Loucy (cell line): ENCODE measurements at regions not wholly inside any gene's neighbourhood (a gene's known extent, or its start where the extent isn't known, plus 50 kb on each side); places are given as distances from the start of the nearest gene placed in this dataset.

Experiments
- H2AFZ ChIP-seq: fragments of 200-600 bp; sonication (generic); 2 replicates; pipeline ENCODE4 v1.6.0; 2016; ENCODE audit warnings: antibody characterized with exemption, mild to moderate bottlenecking, low read length, moderate library complexity
- H3F3A ChIP-seq: fragments of 200-600 bp; 2 replicates; pipeline ENCODE4 v1.6.0; 2016; ENCODE audit warnings: antibody characterized with exemption, low read depth, mild to moderate bottlenecking
- H3K27me3 ChIP-seq: fragments of 200-600 bp; sonication (generic); 2 replicates; pipeline ENCODE4 v1.6.1; 2014; ENCODE audit warnings: low read length, mild to moderate bottlenecking; ENCODE audit not compliant: insufficient read depth, poor library complexity, severe bottlenecking
- H3K36me3 ChIP-seq: fragments of 200-600 bp; sonication (generic); 2 replicates; pipeline ENCODE4 v1.6.1; 2016; ENCODE audit warnings: low read length; ENCODE audit not compliant: insufficient read depth
- H3K4me1 ChIP-seq: fragments of 200-600 bp; sonication (generic); 2 replicates; pipeline ENCODE4 v1.5.1; 2014; ENCODE audit warnings: low read length, mild to moderate bottlenecking; ENCODE audit not compliant: insufficient read depth, poor library complexity, severe bottlenecking
- H3K4me2 ChIP-seq: fragments of 200-600 bp; sonication (generic); 2 replicates; pipeline ENCODE4 v1.6.0; 2014; ENCODE audit warnings: antibody characterized with exemption, low read length, low read depth, mild to moderate bottlenecking; ENCODE audit not compliant: poor library complexity, severe bottlenecking
- H3K4me3 ChIP-seq: fragments of 200-600 bp; sonication (generic); 2 replicates; pipeline ENCODE4 v1.5.1; 2014; ENCODE audit warnings: low read length, mild to moderate bottlenecking, mixed read lengths; ENCODE audit not compliant: poor library complexity, severe bottlenecking
- H3K79me2 ChIP-seq: fragments of 200-600 bp; sonication (generic); 2 replicates; pipeline ENCODE4 v1.6.1; 2014; ENCODE audit warnings: low read length; ENCODE audit not compliant: insufficient read depth
- H3K9ac ChIP-seq: fragments of 200-600 bp; sonication (generic); 2 replicates; pipeline ENCODE4 v1.6.0; 2014; ENCODE audit warnings: mild to moderate bottlenecking, low read depth, low read length, moderate library complexity; ENCODE audit not compliant: poor library complexity, severe bottlenecking
- H3K9me2 ChIP-seq: fragments of 200-600 bp; sonication (generic); replicated peaks from 2 replicates; pipeline ENCODE4 v1.6.1; 2016; ENCODE audit warnings: low read depth, low read length, mixed read lengths
- H3K9me3 ChIP-seq: fragments of 200-600 bp; sonication (generic); 2 replicates; pipeline ENCODE4 v1.6.1; 2014; ENCODE audit warnings: mild to moderate bottlenecking, antibody characterized with exemption, low read length, low read depth; ENCODE audit not compliant: insufficient read depth
- H4K20me1 ChIP-seq: fragments of 200-600 bp; sonication (generic); 2 replicates; pipeline ENCODE4 v1.6.0; 2014; ENCODE audit warnings: antibody characterized with exemption, low read length, mild to moderate bottlenecking; ENCODE audit not compliant: insufficient read depth, poor library complexity, severe bottlenecking
- EZH2phosphoT487 ChIP-seq: fragments of 200-600 bp; IDR thresholded peaks from 2 replicates; pipeline ENCODE4 v1.6.1; 2018; ENCODE audit warnings: antibody characterized with exemption, mild to moderate bottlenecking, moderate library complexity, borderline replicate concordance
- TF ChIP-seq, protein P1 (sequence below): fragments of 200-600 bp; sonication (generic); conservative IDR thresholded peaks from 2 replicates; pipeline ENCODE4 v1.5.1; 2014; ENCODE audit warnings: mild to moderate bottlenecking, antibody characterized with exemption, low read length

- no peaks in the 10 kb centered on the region for H3F3A ChIP-seq
- peak overlapping the region; percentile 40 for H3K4me2 ChIP-seq
- peaks cover 18% of the 10 kb centered on the region for H3K4me1 ChIP-seq
- H2AFZ ChIP-seq = no peak overlapping the region
- H3K9ac ChIP-seq = no peak overlapping the region
- no peaks in the 10 kb centered on the region for H4K20me1 ChIP-seq
- H3K79me2 ChIP-seq = no peaks in the 10 kb centered on the region
- H3K9me2 ChIP-seq = no peaks in the 10 kb centered on the region
- H3K9me3 ChIP-seq = no peaks in the 10 kb centered on the region
- H3K36me3 ChIP-seq = no peaks in the 10 kb centered on the region
- no peak for TF ChIP-seq EZH2phosphoT487
- TF ChIP-seq, protein P1, sequence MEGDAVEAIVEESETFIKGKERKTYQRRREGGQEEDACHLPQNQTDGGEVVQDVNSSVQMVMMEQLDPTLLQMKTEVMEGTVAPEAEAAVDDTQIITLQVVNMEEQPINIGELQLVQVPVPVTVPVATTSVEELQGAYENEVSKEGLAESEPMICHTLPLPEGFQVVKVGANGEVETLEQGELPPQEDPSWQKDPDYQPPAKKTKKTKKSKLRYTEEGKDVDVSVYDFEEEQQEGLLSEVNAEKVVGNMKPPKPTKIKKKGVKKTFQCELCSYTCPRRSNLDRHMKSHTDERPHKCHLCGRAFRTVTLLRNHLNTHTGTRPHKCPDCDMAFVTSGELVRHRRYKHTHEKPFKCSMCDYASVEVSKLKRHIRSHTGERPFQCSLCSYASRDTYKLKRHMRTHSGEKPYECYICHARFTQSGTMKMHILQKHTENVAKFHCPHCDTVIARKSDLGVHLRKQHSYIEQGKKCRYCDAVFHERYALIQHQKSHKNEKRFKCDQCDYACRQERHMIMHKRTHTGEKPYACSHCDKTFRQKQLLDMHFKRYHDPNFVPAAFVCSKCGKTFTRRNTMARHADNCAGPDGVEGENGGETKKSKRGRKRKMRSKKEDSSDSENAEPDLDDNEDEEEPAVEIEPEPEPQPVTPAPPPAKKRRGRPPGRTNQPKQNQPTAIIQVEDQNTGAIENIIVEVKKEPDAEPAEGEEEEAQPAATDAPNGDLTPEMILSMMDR = no peak
- no peaks in the 10 kb centered on the region for H3K27me3 ChIP-seq
- no peak overlapping the region for H3K4me3 ChIP-seq
Observed at GRCh38 chr9:20208961-20209371, 413.3 kb downstream of the MLLT3 start.

- Histone ChIP-seq H3K27me3 (no peaks in the 10 kb centered on the region), H3K9me3 (no peaks in the 10 kb centered on the region), H4K20me1 (no peaks in the 10 kb centered on the region), H3K4me3 (no peak overlapping the region), H3K4me1 (peaks cover 18% of the 10 kb centered on the region), H3K9me2 (no peaks in the 10 kb centered on the region), H3K36me3 (no peaks in the 10 kb centered on the region), H3K9ac (no peak overlapping the region), H3K4me2 (no peak overlapping the region), H3F3A (no peaks in the 10 kb centered on the region), H2AFZ (no peak overlapping the region), H3K79me2 (no peaks in the 10 kb centered on the region)
- TF ChIP-seq EZH2phosphoT487 = no peak
- TF ChIP-seq, protein P1 = no peak
Observed at GRCh38 chr9:20208226-20208625, 414.1 kb downstream of the MLLT3 start.

DNA sequence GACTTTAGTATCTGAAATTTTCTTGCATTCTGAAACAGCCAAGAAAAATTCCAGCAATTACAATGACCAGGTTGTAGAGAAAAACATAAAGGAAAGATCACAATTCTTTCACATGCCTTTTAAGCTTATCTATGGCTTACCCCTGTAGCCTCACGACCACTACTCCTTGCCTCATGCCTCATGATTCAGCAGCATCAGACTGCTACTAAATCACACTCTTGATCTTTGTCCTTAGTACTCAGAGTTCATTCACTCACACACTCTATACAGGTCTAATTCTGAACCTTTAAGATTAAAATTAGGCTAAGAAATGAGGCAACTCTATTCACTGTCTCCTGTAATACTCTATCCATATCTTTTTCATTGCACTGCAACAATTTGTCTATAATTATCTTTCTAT, 415.1 kb downstream of the MLLT3 start:
- Histone ChIP-seq H3K4me3 (no peak overlapping the region), H3K79me2 (no peaks in the 10 kb centered on the region), H3K9me3 (no peaks in the 10 kb centered on the region), H4K20me1 (no peaks in the 10 kb centered on the region), H3K9me2 (no peaks in the 10 kb centered on the region), H3K4me2 (no peak overlapping the region), H2AFZ (no peak overlapping the region), H3K36me3 (no peaks in the 10 kb centered on the region), H3K9ac (no peak overlapping the region), H3K4me1 (peaks cover 18% of the 10 kb centered on the region), H3K27me3 (no peaks in the 10 kb centered on the region), H3F3A (no peaks in the 10 kb centered on the region)
- TF ChIP-seq EZH2phosphoT487 = no peak

DNA sequence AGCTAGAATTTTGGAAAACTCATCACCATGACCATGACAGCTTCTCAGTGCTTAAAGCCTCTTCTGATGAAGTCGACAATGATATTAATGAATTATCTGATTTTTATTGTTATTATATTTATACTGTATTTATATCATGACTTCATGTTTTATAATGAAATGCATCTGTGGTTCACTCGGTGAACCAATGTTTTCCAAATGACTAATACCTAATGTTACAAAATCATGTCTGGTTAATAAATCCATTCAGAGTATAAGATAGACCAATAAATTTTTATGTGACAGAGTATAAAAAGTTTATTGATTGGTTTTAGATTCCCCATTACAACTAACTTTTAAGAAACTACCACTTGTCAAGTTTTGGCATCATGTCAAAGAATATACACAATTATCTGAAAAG, 416.5 kb downstream of the MLLT3 start:
- Histone ChIP-seq H3F3A (no peaks in the 10 kb centered on the region), H3K36me3 (no peaks in the 10 kb centered on the region)
- TF ChIP-seq, protein P1 = no peak
- no peak for TF ChIP-seq EZH2phosphoT487

More for the DNA sequence above, 416.5 kb downstream of the MLLT3 start:
- Histone ChIP-seq H3K4me3 (no peak overlapping the region), H3K27me3 (no peaks in the 10 kb centered on the region), H3K4me2 (no peak overlapping the region), H2AFZ (no peak overlapping the region), H3K9me3 (no peaks in the 10 kb centered on the region), H3K4me1 (peaks cover 23% of the 10 kb centered on the region), H3K9ac (no peak overlapping the region), H3K9me2 (no peaks in the 10 kb centered on the region), H3K79me2 (no peaks in the 10 kb centered on the region), H4K20me1 (no peaks in the 10 kb centered on the region)
